Left renal cortex interstitium (tissue), 4 donors: ENCODE measurements at regions not wholly inside any gene's neighbourhood (a gene's known extent, or its start where the extent isn't known, plus 50 kb on each side); places are given as distances from the start of the nearest gene placed in this dataset.

ENCODE experiments used
- DNase-seq, 4 donors: peaks; one replicate each; pipeline ENCODE4 v3.0.0-alpha.2; 2013; ENCODE audit warnings: low read depth in 4 of 4, low spot score in 2 of 4, missing footprints in 1 of 4

GRCh38 chr14:65214741-65215140 is 112.4 kb upstream of the MAX start:
- no peak for DNase-seq

GRCh38 chr14:65219353-65219752 is 117.0 kb upstream of the MAX start:
- DNase-seq = no peak

DNA sequence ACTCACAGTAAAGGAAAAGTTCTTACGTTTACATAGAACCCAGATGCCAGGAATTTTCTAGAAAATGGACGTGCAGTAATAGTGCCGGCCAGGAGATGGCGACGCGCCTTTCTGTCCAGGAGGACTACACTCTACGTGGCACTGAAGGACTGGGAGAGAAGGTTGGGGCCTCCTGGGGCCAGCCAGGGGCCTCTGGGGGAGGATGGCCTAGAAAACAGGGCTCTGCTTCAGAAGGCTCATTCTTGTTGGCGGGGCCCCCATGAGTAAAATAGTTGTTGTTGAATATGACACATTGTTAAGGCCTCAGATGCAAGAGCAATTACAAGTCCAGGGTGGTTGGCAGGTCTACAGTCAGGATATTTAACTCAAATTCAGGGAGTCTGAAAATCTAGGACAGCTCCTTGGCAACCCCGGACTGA is 120.1 kb upstream of the MAX start:
- no peak for DNase-seq

GRCh38 chr14:65223636-65224035 is 121.3 kb upstream of the MAX start:
- no peak for DNase-seq

DNA sequence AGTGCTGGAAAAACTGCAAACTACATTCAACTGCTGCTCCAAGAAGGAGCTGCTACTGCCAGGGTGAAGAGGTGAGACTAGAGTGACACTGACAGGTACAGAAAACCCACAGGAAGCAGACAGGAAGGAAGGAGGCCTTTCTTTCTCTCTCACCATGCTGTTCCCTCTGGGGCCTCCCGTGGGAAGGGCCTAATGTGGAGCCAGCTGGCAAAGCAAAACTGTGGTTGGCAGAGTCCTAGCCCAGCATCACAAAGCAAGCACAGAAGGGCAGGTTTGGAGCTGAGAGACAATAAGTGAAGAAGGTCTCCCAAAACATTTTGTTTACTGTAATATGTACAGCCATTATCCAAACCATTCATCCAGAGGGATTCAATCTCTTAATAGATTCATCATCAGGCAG is 122.5 kb upstream of the MAX start:
- no peak for DNase-seq

DNA sequence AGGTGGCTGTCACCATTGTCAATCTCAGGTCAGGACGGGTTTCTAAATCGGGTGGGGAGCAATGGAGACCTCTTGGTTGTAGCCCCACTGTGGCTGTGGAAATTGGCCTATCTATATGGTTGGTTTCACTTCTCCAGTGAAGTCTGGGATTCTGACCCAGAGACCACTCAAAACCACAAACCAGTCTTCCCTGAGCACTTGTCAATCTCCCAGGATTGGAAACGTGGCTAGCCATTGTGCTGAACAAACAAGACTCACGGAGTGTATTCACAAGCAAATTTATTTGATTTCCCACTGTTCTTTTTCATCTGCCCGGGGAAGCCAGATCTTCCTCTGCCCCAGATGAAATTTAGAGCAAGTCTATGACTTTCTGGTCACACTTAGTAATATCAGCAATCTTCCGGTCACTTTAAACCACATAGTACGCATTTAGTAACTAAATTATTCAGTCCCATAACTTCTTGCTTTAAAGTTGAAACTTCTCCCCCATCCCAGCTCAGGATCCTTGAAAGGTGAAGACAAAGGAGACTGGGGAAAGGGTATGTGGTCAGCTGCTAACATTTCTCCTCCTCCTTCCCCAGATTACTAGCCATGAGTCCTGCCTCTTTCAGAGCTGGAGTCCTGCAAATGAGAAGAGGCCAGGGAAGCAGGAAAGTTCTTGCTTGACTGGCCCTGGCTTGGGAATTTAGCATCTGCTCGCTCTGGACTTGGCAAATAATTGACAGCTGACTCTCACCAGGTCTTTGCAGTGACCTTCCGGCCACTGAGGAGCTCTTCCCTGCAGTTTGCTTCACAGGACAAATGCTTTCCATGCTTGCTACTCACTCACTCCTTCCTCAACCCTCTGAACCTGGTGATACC is 123.2 kb upstream of the MAX start:
- no peak for DNase-seq

- DNase-seq = no peak
These were observed 124.7 kb upstream of the MAX start for GRCh38 chr14:65226824-65227604.

GRCh38 chr14:65228436-65228835 is 126.1 kb upstream of the MAX start:
- no peak for DNase-seq

GRCh38 chr14:65228956-65229747 is 126.8 kb upstream of the MAX start:
- no peak for DNase-seq

DNA sequence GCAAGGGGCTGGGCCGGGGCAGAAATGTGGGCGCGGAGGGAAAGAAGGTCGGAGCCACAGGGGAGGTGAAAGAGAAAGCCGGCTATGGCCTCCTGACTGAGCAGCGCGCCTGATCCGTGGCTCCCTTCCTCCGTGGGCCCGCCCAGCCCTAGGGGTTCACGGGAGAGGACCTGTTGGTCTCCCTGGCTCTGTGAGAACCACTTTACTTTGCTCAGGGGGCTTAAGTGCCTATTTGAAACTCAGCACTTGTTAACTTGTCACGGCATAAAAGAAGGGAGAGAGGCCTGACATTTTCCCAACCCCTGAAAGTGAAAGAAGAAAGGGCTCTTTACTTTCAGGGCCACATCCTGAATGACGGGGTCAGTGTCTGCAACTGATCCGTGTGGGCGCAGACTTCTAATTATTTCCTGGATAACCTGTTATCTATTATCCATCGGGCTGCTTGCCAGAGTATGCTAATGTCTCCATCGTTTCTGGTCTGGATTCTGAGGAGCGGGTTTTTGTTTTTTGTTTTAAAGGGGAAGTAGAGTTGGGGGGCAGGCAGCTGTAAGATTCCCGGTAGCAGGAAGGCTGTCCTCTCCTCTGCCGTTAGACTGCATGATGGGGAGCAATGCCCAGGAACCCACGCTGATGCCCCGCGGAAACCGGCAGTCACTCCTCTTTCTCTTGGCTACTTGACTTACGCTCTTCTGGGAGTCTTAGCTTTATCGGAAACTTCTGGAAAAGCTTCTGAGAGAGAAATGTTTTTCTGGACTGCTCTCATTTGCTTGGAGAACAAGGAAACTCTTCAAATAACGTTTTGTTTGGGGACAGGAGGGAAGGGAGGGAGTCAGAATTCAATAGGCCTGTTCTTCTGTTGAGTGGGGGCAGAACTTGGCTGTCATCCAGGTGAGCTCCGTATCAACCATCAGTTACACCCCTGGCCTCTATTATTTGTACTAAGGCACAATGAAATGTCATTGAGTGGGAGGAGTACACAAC is 127.7 kb upstream of the MAX start:
- no peak for DNase-seq

- DNase-seq = no peak
These were observed 129.1 kb upstream of the MAX start for GRCh38 chr14:65231286-65231980.

DNA sequence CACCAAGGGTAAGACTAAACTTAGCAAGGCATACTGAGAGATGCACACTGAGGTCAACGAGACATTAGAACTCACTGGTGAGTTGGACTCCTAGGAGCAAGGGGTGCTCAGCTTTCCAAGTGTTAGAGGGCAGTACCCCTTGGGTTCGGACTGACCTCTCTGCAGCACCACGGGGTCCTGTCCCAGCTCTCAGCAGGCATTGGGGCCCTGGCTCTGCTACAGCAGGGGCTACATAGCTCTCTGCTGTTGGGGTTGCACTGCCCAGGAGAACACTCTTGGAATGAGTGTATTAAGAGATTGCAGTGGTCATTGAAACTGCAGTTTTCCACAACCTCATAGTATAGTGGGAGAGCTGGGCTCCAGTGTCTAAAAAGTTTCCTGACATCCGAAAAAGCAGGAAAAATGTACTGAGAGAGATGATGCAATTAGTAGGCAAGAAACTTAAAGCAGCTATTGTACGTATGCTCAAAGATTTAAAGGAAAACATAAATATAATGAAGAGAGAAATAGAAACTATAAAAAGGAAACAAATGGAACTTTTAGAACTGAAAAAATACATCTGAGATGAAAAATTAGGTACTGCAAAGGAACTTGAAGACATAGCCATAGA is 132.5 kb upstream of the MAX start:
- no peak for DNase-seq

DNA sequence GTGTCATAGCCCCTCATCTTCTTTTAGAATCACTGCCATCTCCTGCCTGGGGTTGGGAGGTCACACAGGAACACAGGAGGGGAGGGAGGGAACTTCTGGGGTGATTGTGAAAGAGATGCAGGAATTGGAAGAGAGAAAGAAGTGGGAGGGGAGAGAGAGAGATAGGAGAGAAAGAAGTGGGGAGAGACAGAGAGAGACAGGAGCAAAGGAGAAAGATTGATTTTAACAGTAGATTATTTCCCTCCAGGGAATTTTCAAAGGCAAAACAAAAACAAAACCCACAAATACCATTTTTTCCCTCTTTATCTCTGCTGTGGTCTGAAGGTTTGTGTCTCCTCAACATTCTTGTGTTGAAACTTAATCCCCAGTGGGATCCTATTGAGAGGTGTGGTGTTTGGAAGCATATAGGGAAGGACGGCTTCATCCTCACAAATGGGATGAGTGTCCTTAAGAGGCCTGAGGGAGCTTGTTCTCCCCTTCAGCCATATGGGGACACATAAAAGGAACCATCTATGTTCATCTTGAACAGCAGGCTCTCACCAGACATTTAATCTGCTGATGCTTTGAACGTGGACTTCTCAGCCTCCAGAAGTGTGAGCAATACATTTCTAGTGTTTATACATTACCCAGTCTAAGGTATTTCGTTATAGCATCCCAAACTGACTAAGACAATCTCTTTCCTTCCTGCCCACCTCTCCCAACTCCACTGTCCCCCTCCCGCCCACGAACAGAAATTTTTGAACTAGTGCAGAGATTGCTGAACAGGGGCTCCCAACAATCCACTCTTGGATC is 134.9 kb upstream of the MAX start:
- DNase-seq = no peak

- DNase-seq = no peak
These were observed 135.6 kb upstream of the MAX start for GRCh38 chr14:65237941-65238340.

DNA sequence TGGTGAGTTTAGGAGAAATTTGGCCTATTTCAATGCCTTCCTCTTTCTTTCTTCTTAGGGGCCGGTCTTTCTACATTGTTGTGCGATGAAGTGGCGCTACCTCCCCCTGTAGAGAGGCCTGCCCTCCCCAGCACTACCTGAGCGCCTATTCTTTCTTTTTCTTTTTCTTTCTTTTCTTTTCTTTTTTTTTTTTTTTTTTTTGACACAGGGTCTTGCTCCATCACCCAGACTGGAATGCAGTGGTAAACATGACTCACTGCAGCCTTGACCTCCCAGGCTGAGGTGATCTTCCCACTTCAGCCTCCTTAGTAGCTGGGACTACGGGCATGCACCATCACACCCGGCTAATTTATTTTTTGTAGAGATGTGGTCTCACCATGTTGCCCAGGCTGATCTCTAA is 136.1 kb upstream of the MAX start:
- DNase-seq = no peak

DNA sequence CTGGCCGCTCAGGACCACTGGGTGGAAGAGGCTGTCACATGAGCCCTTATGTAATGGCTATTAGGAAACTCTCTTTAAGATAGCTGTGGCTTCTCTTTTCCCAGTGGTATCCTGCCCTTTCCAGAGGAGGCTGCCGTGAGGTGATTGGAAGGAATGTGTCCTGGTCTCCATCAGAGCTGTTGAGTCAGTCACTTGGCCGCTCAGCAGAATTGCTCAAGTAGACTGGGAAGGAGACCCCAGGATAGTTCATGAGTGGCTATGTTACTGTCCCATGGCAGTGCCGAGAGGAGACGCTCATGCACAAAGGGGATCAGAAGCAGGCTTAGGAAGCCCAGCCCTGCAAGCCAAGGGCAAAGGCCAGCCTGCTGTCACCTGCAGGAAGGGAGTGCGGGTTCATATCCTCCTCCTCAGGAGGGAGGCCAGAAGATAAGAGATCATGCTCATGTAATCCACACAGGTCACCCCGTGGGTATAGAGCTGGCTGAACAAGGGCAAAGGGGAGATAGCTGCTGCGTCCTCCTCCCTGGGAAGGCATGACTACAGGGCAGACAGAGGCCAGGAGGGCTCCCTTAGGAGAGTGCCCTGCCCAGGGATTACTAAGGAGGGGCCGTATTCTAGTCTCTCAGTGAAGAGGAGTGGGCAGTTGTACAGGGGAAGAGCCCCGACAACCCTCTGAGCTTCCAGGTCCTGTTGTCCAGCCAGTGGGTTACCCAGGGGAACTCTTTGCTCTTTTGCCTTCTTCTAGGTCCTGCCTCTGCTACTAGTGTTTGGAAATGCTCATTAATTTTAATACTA is 137.0 kb upstream of the MAX start:
- no peak for DNase-seq

- DNase-seq = no peak
These were observed 137.6 kb upstream of the MAX start for GRCh38 chr14:65239938-65240296.
